ENCODE measurements at regions not wholly inside any gene's neighbourhood (a gene's known extent, or its start where the extent isn't known, plus 50 kb on each side); places are given as distances from the start of the nearest gene placed in this dataset.
"Not testable (repeated sequence)": the region's sequence is repeated elsewhere in the genome, so short reads cannot be mapped to it uniquely, and the experiment has no call there.

DNA sequence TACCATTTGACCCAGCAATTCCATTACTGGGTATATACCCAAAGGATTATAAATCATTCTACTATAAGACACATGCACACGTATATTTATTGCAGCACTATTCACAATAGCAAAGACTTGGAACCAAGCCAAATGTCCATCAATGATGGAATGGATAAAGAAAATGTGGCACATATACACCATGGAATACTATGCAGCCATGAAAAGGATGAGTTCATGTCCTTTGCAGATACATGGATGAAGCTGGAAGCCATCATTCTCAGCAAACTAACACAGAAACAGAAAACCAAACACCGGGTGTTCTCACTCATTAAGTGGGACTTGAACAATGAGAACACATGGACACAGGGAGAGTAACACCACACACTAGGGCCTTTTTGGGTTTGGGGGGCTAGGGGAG, 787.6 kb upstream of the EYS start:
- DNase-seq = not testable (repeated sequence)

DNA sequence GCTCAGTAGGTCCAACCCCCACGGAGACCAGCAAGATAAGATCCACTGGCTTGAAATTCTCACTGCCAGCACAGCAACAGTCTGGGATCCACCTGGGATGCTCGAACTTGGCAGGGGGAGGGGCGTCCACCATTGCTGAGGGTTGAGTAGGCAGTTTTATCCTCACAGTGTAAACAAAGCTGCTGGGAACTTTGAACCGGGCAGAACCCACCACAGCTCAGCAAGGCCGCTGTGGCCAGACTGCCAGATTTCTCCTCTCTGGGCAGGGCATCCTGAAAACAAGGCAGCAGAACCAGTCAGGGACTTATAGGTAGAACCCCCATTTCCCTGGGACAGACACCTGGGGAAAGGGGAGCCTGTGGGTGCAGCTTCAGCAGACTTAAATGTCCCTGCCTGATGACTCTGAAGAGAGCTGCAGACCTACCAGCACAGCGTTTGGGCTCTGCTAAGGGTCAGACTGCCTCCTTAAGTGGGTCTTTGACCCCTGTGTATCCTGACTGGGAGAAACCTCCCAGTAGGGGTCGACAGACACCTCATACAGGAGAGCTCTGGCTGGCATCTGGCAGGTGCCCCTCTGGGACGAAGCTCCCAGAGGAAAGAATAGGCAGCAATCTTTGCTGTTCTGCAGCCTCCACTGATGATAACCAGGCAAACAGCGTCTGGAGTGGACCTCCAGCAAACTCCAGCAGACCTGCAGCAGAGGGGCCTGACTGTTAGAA, 782.4 kb upstream of the EYS start:
- DNase-seq = no peak

DNA sequence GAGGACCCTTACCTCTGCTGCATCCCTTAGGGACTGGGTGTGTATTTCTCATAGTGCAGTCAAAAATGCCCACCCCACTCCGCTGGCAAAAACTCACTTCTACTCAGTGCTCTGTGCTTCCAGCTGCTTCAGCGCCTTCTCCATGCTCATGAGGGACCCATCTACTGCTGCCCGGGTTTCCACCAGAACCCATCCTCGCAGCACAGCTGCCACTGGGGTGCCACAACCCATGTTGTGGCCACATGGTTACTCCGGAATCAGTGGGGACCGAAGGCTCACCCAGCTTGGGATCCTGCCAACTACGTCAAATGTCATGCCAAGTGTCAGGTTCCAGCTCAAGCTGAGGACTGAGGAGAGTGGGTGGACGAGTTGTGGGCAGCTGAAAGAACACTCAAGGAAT, 774.2 kb upstream of the EYS start:
- no peak for DNase-seq

DNA sequence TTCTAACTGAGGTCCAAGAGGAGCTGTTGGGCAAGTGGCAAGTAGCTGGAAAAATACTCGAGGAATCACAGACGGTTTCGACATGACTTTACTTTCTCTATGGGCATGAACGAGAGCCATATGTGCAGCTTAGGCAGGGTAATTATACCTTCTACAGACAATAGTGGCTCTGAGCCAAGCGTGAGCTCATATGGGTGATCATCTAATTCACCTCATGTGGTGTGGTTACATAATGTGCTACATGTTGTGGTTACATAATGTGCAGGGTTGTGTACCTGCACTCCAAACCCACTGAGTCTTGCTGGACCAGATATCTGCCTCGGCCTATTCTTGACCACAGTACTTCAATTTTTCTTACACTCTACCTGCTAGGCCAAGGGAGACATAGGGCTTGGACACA, 771.7 kb upstream of the EYS start:
- DNase-seq = no peak

DNA sequence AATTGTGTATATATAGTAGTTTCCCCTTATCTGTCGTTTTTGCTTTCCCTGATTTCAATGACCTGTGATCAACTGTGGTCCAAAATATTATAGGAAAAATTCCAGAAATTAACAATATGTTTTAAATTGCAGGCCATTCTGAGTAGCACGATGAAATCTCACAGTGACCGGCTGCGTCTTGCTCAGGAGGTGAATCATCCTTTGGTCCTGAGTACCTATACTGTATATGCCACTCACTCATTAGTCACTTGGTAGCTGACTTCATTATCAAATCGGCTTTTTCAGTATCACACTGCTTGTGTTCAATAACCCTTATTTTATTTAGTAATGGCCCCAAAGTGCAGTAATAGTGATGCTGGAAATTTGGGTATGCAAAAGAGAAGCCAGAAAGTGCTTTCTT, 728.3 kb upstream of the EYS start:
- DNase-seq = no peak

DNA sequence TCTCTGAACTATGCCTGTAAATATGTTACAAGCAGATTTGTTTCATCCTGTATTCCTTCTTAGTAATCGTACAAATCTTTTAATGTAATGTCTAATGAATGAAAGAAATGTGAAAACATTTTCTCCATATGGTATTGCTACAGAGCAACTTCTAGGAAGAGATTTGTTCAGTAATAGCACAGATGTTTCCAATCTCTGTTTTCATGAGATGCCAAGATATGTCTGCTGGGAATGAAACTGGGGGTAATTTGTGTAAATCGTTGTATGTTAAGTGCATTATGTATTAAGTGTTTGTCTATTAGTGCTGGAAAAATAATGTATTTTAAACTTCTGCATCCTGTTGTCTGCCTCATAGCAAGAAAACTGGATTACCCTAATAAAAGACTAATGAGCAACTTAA, 722.2 kb upstream of the EYS start:
- DNase-seq = no peak

DNA sequence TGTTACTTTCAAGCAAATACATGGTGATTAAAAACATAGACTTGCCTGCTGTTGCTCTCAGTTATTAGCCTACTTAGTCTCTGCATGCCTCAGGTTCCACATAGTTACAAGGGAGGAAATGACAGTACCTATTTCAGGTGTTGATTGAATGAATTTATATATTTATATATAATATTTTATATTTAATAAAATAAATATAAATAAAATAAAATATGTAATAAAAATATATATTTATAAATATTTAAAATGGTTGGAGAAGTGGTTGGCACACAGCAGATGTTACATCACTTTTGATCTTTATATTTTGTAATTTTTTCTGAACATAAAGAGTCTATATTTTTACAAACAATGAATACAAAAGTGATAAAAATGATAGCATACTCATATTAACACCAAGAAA, 716.0 kb upstream of the EYS start:
- DNase-seq = no peak

DNA sequence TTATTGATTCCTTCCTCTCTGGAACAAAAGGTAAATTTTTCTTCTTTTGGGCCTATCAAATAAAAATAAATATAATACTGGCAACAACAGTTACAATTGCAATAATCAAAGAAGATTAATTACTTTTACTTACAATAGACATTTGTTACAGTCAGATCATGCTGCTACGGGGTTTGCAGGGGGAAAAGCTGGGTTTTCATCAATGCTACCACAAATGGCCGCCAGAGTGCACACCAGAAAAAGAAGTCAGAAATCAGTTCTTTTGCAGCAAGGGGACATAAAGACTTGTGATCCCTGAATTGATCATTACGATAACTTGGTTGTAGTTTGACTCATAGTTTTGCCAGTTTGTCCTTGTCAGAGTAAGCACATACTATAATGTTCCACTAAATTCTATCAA, 714.5 kb upstream of the EYS start:
- DNase-seq = no peak

DNA sequence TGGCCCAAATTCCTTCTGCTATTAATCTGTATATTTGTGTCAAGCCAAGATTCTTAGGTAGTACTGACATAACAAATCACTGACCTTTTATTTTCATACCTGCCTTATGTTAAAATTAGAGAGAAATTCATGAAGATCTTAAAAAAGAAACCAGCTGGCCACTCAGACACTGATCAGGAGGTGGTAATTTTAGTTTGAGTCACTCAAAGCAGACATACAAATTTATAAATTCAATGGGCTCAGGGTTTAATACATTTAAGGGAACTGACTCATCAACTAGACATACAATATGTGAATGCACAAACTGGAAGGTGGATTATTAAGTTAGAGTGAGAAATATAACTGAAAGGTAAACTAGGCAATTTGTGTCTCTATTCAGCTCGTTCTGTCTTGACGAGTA, 711.9 kb upstream of the EYS start:
- DNase-seq = no peak

DNA sequence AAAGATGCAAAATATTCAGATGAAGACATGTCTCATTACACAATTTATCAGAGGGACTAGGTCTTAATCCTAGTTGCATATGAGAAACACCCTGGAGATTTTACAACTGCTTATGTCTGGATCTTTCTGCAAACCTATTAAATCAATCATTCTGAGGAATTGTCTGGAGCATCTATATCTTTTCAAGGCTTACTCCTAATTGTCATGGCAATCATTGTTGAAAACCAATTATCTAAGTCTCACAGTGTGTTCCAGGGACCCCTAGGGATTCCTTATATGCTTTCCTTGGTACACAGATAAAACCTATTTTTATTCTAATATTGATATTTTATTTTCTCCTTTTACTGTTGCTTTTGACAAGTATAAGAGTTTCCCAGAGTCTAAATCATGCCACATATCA, 696.9 kb upstream of the EYS start:
- DNase-seq = no peak

DNA sequence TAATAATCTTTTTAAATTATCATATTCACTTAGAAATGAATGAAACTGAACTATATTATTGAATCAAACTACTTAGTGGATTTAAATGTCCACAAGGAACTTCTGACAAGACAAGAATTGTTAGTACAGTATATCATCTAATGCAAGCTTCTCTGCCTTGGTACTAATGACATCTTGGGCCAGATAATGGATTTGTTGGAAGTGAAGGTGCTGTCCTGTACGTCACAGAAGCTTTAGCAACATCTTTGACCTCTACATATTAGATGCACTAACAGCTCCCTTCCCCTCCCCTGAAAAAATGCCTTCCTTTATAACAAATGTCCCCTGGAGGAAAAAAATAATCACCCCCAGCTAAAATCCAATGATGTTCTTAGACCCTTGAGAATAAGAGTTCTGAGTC, 695.8 kb upstream of the EYS start:
- no peak for DNase-seq

DNA sequence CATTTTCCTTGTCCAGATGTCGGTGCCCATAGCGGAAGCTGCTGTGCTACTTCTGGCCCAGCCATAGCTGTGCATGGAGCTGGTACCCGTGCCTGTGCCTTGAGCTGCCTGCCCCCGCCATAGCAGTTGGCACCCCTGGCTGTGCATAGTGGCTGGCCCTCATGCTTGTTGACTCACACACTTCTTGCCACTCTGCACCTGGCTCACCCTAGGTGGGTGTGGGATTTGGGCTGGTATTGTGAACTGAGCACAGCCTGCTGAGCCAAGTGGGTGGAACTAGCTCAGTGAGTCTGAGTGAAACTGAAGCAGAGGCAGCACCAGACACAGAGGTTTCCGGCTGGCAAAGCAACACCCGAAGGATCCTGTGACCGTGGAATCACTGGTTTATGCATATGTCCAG, 689.5 kb upstream of the EYS start:
- DNase-seq = no peak

DNA sequence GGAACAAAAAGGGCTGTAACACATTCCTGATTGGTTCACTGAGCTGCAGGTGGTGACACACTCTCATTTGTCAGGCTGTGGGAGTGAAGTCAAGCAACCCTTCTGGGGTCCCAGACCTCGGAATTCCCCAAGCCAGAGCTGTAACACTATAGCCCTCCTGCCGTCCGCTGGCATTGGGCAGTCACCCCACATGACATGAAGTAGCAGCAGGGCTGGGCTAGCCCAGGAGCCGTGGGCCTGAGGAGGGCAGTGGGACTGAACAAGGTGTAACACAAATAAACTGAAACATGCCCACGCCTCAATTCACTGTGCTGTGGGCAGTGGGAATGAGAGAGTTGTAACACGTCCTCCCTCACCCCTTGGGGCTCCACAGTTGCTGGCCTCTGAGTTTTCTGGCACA, 689.1 kb upstream of the EYS start:
- no peak for DNase-seq

DNA sequence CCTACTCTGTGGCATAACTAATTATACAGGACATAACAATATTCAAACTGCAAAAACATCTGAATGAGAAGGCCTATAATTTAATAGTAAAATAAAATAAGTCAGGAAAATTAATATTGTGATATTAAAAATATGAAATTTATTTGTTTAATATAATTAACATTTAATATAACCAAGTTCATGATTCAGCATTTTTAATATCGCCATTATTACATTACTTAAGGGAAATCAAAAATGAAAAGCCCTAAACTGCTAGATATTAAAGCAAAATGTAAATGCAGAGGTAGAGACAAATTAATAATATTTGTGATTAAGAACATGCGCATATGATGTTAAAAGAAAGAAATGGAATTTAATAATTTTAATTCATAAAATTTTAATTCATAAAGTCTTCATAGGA, 683.4 kb upstream of the EYS start:
- no peak for DNase-seq

DNA sequence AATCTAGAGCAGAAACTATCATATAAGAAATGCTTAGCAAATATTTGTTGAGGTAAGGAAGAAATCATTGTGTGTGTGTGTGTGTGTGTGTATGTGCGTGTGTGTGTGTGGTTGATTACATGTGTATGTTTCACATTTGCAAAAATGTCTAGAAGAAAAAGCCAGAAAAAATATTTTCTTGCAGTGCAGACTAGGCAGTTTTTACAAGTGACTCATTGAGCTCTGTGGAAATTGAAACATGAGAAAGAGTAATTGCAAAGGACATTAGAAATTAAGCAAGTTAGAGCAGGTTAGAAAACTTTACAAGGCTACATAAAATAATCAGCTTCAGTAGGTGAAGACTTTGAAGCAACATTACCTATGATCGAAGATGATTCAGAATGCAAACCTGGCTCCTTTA, 669.0 kb upstream of the EYS start:
- no peak for DNase-seq

DNA sequence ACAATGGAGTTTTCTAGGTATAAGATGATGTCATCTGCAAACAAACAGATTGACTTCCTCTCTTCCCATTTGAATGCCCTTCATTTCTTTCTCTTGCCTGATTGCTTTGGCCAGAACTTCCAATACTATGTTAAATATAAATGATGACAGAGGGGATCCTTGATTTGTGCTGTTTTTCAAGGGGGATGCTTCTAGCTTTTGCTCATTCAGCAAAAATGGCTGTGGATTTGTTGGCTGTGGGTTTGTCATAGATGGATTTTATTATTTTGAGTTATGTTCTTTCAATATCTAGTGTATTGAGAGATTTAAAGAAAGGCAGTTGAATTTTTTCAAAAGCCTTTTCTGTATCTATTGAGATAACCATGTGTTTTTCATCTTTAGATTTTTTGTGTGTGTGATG, 662.4 kb upstream of the EYS start:
- no peak for DNase-seq

DNA sequence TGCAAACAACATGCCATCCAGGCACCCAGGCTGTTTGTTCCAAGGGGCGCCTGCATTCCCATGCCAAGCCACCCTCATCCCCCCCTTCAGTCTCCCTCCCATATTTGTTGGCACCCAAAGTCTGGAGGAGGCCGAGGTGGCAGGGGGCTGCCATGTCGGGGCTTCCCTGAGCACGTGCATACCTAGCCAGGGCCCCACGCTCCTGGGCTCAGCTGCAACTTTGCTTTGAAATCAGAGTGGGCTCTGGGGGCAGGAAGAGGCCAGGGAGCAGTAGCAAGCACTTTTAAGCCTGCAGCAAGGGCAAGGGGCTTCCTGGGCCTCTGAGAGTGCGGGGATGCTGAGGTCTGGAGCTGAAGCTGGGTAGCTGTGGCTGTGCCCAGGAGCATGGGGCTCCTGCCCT, 655.9 kb upstream of the EYS start:
- DNase-seq = no peak

DNA sequence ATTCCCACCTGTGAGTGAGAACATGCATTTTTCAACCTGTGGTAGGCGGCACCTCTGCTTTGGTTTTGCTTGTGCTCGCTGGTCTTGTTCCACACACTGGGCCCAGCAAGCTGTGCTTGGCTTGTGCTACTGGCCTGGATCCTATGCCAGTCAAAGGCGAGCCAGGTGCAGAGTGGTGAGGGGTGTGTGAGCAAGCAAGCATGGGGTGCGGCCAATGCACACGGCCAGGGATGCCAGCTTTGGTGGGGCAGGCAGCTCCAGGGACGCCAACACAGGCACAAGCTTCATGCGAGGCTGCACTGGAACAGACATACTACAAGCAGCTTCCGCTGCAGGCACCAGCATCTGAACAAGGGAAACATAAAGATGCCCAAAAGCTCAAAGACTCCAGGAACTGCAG, 654.9 kb upstream of the EYS start:
- DNase-seq = no peak

DNA sequence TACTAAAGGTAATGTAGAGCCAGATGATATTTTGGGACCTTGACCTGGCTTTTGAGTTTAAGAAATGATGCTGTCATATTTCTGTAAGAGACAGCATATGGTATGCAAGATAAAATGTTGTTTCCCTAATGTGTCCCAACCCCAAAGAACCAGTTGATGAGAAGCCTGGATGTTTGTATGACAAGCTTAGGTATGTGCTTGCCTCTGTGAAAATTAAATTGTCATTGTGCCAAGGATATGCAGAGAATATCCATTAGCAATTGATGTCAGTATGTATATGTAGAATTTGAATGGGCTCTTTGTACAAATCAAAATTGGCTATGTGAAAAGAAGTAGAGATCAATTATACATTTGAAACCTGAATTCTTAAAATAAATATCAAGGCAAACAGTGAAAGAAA, 650.8 kb upstream of the EYS start:
- DNase-seq = no peak

DNA sequence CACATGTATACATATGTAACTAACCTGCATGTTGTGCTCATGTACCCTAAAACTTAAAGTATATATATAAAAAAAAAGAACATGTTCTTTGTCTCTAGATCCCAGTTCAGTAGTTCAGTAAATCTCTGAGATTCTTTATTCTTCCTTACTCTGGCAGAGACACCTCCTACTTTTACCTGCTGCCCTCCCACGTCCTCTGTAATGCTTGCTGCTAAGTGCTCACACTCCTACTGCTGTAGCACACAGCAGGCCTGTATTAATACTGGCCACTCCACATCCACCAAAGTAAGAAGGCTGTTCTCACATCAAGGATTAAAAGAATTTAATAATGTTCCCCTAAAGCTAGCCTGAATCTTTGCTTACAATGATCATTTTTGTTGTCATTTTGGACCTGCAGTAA, 648.4 kb upstream of the EYS start:
- no peak for DNase-seq

DNA sequence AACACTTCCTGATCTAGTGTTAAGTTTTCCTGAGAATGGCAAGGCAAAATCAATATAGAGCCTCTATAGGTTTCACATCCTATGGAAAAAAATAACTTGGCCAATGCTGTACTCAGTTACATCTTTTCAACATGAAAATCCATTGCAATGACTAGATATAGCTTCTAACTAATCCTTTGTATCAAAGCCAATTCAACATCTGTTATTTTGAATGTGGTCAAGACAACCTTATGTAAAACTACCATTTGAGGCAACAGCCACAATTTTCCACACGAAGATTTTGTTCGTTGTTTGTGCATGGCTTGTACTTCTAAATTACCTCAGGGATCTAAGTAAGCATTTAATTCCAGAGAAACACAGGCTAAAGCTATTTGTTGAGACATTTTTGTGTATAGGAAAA, 637.8 kb upstream of the EYS start:
- no peak for DNase-seq

DNA sequence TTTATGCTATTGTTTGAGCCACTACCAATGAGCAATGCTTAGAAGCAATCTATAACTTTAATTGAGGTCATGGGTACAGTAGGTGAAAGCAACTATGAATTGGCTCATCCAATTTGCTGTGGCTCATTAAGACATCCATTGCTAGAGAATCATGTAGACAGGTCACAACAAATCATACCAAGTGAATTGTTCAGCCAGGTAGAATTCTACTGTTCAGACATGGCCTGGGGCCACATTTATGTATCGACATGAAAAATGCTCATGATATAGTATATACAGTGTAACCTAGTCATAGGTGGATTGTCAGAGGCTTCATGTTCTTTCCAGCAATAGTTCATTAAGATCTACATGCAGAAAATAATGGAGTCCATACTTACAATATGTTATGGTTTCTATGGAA, 633.7 kb upstream of the EYS start:
- DNase-seq = no peak

DNA sequence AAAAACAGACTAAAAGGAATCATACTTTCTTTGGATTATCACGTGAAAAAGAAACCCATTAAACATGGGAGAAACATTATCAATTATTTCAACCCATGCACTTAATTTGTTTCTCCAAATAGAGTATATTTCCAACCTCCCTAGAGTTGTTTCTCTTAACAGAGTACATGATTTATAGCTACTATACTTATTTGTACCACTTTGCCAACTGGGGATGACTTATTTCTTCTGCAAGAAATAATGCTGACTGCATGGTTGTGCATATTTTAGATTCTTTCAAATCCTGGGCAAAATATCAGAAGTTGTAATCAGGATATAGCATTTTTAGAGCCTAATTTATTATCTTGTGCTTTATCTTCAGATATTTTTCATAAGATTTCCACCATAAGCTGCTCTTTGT, 629.1 kb upstream of the EYS start:
- DNase-seq = no peak

DNA sequence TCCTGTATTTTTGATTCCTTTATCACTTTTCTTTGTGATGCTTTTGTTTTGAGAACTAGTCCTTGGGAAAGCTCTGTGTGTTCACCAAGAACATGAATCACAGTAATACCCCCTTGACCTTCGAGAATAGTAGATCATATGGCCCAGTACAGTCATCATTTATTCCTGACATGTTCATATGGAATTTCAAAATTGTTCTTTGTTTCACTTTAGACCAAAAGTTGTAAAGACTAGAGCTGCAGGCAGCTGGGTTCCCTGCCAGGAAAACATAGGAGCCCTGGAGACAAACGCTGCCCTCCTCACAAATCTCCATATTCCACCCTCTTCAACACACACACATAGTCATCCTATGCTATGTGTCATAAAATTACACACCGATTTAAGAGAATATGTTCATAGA, 621.2 kb upstream of the EYS start:
- DNase-seq = no peak

DNA sequence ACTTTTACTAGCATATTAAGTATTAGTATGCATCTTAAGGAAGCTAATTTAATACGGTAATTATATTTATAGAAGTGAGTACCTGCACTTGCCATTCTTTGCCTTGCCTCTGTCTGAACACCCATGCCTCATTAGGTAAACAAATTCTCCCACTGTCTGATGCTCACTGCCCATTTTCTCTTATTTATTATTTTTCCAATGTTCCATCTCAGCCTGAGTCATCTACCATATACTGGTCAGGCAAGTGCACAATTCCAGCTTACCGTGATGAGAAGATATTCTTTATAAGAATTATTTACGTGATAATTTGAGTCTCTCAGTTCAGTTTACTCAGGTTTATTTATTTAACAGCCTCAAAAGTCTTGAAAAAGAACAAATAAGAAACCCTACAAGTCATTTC, 619.2 kb upstream of the EYS start:
- DNase-seq = no peak

DNA sequence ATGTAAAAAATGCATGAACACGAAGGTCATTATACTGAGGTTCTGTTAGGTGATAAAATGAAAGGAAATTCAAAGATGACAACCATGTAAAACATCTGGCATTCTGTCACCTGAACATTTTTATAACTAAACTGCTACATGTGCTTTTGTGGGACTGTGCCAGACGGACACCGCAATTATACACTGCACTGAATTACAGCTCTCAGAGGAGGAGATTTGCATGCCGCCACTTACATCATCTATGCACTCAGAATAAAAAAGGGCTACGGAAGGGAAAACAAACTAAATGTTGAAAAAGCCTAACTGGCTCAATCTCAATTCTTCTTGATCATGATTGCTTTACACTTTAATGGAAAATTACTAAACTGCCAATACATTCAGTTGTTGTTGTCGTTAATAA, 614.0 kb upstream of the EYS start:
- DNase-seq = no peak

Data from GF-D8 (cell line).